ENCODE measurements at regions not wholly inside any gene's neighbourhood (a gene's known extent, or its start where the extent isn't known, plus 50 kb on each side); places are given as distances from the start of the nearest gene placed in this dataset.

DNA sequence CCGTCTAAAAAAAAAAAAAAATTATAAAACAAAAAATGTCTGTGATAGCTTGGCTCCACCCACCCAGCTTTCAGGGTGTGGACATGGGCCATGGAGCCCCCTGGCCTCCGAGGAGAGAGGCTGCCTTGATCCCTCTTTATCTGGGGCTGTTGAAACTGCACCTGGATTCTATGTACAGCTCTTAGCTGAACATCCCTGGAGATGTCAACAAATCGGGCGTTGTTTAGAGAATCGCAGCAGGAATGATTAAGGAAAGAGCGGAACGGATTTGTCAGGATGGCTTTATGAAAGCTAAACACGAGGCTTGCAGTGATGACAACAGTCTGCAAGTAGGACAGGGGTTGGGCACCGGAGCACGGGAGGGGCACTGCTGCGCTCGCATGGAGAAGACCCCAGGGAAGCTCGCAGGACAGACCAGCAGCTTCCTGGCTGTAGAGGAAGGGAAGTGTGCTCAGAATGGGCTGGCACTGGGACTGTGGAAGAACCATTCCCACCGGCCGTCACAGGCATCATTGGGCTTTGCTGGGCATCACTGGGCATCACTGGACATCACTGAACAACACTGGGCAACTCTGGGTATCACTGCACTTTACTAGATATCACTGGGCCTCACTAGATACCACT is 195.8 kb upstream of the FOXF1 start:
- no peak for FAIRE-seq
- TF ChIP-seq POLR2A (IDR thresholded peaks at IDR 0.05; ENCODE audit: low read depth, low read length) = no peak
- no peak for DNase-seq (ENCODE audit: insufficient read length, low spot score)

DNA sequence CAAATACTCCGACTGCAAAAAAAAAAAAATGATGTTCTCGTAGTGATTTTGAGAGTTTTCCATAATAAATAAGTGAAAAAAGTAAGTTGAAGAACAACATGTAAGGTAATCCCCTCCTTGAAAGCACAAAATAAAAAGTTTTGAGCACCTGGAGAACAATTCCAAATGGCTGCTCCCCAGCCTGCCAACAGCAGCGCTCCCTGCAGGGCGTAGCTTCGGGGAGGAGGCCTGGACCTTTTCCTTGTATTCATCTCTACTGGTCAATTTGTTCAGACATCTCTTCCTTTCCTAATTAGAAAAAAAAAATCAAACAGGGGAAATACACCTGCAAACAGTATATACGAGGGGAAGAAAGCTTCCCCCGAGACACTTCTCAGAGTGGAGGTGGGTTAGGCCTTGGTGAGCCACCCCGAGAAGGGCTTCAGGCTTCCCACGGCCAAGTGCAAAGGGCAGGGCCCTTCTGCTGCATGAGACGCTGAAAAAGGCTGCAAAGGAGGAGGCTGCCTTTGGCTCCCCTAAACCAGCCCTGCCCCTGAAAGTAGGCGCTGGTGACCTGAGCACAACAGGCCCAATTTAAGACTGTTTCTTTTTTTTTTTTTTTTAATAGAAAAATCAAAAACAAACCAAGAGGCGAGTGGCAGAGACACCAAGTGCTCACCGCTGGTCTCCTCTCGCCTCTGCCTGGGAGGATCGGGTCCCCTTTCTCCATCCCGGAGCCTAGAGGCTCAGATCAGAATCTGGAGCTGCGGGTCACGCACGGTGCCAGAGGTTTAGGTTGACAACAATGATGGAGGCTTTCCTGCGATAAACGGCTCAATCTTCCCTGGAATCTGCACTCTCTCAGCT is 193.1 kb upstream of the FOXF1 start:
- no peak for DNase-seq (ENCODE audit: insufficient read length, low spot score)
- no peak for TF ChIP-seq POLR2A (IDR thresholded peaks at IDR 0.05; ENCODE audit: low read depth, low read length)
- no peak for FAIRE-seq

GRCh38 chr16:86317813-86318650 is 192.3 kb upstream of the FOXF1 start:
- no peak for DNase-seq (ENCODE audit: insufficient read length, low spot score)
- no peak for TF ChIP-seq POLR2A (IDR thresholded peaks at IDR 0.05; ENCODE audit: low read depth, low read length)
- FAIRE-seq = no peak

DNA sequence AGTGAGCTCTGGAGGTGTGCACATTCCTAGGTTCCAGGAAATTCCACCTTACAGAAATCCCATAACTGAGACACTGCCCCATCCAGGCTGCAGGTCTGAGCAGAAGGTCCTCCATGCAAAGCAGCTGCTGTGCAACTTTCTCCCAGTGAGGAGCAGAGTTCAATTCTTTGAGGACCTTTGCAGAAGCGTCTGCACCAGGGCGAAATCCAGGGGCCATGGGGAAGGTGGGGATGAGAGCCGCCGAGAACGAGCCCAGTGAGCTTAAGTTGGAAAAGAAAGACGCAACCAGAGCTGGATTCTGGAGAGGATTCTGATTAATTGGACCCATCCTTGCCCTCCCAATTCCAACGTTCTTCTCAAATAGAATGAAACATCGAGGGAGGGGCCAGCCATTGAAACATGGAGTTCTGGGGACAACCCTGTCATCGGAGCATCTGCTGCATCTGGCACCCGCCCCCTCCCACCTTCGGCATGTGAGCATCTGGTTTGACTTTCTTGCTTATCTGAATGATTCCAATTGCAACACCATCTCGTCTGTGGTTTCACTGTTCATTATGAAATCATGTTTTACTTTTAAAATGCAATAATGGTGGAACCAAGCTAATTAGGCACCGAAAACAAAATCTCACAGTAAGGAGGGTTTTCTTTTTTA is 190.6 kb upstream of the FOXF1 start:
- FAIRE-seq (no peak), DNase-seq (ENCODE audit: insufficient read length, low spot score) (no peak)
- TF ChIP-seq POLR2A (IDR thresholded peaks at IDR 0.05; ENCODE audit: low read depth, low read length) = no peak

DNA sequence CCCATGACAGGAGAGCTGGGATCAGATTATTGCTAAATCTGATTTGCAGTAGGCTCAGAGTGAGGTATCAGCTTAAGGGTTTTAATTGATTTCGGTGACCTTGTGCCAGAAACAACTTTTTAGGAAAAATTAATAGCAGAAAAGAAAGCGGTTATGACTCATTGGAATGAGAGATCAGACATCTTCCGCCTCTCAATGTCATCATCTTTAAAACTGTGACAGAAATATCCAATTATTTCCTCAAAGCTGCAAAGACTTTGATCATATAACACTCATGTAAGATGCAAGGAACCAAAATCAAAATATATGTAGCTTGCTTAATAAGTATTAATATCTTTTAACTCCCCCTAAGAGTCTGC is 190.1 kb upstream of the FOXF1 start:
- no peak for DNase-seq (ENCODE audit: insufficient read length, low spot score)
- no peak for TF ChIP-seq POLR2A (IDR thresholded peaks at IDR 0.05; ENCODE audit: low read depth, low read length)
- no peak for FAIRE-seq

- no peak for TF ChIP-seq POLR2A (IDR thresholded peaks at IDR 0.05; ENCODE audit: low read depth, low read length)
- DNase-seq (ENCODE audit: insufficient read length, low spot score) (no peak), FAIRE-seq (no peak)
These were observed 188.8 kb upstream of the FOXF1 start for GRCh38 chr16:86321491-86321890.

- DNase-seq (ENCODE audit: insufficient read length, low spot score) = no peak
- FAIRE-seq = no peak
- TF ChIP-seq POLR2A (IDR thresholded peaks at IDR 0.05; ENCODE audit: low read depth, low read length) = no peak
These were observed 188.0 kb upstream of the FOXF1 start for GRCh38 chr16:86322283-86322682.

DNA sequence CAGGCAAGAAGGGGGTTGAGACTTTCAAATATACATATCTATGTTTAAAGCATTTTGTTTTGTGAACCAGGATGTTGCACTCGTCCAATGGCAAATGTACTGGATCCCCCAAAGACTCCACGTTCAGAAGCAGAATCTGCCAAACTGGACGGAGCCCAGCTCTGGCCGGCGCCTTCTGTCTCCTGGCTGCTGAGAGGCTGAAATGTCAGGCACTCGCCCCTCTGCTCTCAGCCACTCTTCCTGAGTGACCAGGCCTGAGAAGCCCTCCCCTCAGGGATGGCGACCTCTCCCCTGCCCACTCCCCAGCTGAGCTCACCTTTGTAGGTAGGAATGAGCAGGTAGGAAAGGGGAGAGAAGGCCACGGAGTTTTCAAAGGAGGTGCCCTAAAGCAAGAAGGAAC is 187.5 kb upstream of the FOXF1 start:
- DNase-seq (ENCODE audit: insufficient read length, low spot score) (no peak), FAIRE-seq (no peak)
- no peak for TF ChIP-seq POLR2A (IDR thresholded peaks at IDR 0.05; ENCODE audit: low read depth, low read length)

GRCh38 chr16:86324320-86324719 is 186.0 kb upstream of the FOXF1 start:
- no peak for DNase-seq (ENCODE audit: insufficient read length, low spot score)
- FAIRE-seq = no peak
- TF ChIP-seq POLR2A (IDR thresholded peaks at IDR 0.05; ENCODE audit: low read depth, low read length) = no peak

DNA sequence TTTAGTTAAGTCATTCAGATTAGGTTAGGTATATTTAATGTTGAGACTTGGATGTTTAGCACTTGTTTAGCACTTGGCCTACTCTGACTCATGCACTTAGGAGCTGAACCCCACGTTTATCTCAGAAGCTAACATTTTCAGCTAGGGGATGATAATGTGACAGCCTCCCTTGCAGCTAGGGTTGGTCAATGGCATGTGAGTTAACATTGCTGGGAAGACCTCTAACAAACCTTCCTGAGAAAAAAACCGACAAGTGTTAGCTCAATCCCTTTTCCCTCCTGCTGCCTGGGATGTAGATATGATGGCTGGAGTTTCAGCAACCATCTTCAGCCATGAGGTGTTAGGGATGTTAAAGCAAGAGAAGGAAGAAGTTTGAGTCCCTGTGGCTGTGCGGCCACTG is 185.0 kb upstream of the FOXF1 start:
- no peak for TF ChIP-seq POLR2A (IDR thresholded peaks at IDR 0.05; ENCODE audit: low read depth, low read length)
- DNase-seq (ENCODE audit: insufficient read length, low spot score) (no peak), FAIRE-seq (no peak)

- no peak for TF ChIP-seq POLR2A (IDR thresholded peaks at IDR 0.05; ENCODE audit: low read depth, low read length)
- FAIRE-seq (no peak), DNase-seq (ENCODE audit: insufficient read length, low spot score) (no peak)
These were observed 184.4 kb upstream of the FOXF1 start for GRCh38 chr16:86325895-86326294.

GRCh38 chr16:86327321-86327720 is 183.0 kb upstream of the FOXF1 start:
- no peak for FAIRE-seq
- DNase-seq (ENCODE audit: insufficient read length, low spot score) = no peak
- no peak for TF ChIP-seq POLR2A (IDR thresholded peaks at IDR 0.05; ENCODE audit: low read depth, low read length)

DNA sequence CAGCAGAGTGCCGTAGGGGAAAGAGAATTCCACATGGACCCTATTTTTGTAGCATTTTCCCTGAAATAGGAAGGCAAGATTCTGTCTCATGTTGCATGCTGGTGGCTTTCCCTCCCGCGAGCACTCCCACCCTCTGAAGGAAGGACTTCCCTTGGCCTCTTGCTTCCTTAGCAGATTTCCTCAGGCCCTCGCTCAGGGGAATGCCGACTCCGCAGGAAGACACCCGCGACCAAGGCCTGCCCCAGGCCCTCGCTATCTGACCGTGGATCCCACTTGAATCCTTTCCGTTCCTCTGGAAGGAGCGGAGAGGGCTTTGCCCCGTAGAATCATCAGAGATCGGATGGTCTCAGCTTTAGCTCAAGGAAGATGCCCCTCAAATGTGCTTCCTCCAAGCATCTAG is 179.4 kb upstream of the FOXF1 start:
- no peak for TF ChIP-seq POLR2A (IDR thresholded peaks at IDR 0.05; ENCODE audit: low read depth, low read length)
- FAIRE-seq (no peak), DNase-seq (ENCODE audit: insufficient read length, low spot score) (no peak)

DNA sequence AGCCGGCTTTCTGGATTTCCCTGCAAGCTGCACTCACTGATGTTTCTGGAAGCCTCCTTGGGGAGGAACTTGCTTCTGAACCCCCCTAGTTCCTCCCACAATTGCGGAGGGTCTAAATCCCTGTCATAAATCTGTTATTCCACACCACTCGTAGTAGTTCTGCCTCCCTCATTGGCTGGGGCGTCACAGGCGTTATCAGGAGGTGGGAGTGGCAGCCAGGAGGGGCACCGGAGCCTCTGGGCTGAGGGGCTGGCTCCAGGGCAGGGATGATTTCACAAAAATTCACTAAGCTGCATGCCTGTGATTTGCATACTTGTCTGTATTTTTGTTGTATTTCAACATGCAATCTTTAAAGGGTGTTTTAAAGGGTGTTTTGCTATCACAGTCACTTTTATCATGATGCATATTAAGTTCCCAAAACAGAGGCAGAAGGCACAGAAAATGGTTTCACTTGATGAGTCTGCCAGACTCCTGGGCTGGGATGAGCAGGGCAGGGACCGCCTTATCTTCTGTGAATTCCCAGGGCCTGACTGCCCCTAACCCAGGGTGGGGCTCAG is 176.2 kb upstream of the FOXF1 start:
- FAIRE-seq (no peak), DNase-seq (ENCODE audit: insufficient read length, low spot score) (no peak)
- no peak for TF ChIP-seq POLR2A (IDR thresholded peaks at IDR 0.05; ENCODE audit: low read depth, low read length)

Measured in H54 (cell line).